ENCODE measurements at regions not wholly inside any gene's neighbourhood (a gene's known extent, or its start where the extent isn't known, plus 50 kb on each side); places are given as distances from the start of the nearest gene placed in this dataset.

DNA sequence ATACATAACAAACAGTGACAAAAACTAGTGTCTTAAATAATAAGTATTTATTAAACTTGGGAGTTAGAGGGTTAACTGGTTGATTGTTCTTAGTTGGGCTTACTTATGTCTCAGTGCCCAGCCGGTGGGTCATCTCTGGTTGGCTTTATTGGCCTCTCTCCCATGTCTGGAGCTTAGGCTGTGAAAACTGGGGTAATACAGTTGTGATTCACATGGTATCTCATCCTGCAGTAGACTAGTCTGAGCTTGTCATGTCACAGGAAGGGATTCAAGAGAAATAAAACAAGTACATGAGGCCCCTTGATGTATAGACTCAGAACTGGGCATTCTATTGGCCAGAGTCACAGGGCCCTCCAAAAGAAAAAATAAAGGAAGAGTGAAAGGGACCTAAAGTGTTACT lies 466.4 kb upstream of the SMC2 start (continued):
- TF ChIP-seq, protein P1, sequence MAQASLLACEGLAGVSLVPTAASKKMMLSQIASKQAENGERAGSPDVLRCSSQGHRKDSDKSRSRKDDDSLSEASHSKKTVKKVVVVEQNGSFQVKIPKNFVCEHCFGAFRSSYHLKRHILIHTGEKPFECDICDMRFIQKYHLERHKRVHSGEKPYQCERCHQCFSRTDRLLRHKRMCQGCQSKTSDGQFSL (CRISPR knock-in tag; IDR thresholded peaks at IDR 0.05), result no peak
- TF ChIP-seq, protein P1 (tag; IDR thresholded peaks at IDR 0.05), result no peak
- TF ChIP-seq ARNT (IDR thresholded peaks at IDR 0.05) (no peak), IRF2 (CRISPR knock-in tag; IDR thresholded peaks at IDR 0.05) (no peak), POLR2H (tag; IDR thresholded peaks at IDR 0.05; ENCODE audit: low read depth) (no peak), MYBL2 (IDR thresholded peaks at IDR 0.05; ENCODE audit: low read depth) (no peak), MYBL2 (CRISPR knock-in tag; IDR thresholded peaks at IDR 0.05; ENCODE audit: borderline replicate concordance) (no peak)
- TF ChIP-seq, protein P2, sequence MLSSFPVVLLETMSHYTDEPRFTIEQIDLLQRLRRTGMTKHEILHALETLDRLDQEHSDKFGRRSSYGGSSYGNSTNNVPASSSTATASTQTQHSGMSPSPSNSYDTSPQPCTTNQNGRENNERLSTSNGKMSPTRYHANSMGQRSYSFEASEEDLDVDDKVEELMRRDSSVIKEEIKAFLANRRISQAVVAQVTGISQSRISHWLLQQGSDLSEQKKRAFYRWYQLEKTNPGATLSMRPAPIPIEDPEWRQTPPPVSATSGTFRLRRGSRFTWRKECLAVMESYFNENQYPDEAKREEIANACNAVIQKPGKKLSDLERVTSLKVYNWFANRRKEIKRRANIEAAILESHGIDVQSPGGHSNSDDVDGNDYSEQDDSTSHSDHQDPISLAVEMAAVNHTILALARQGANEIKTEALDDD (IDR thresholded peaks at IDR 0.05), result no peak

DNA sequence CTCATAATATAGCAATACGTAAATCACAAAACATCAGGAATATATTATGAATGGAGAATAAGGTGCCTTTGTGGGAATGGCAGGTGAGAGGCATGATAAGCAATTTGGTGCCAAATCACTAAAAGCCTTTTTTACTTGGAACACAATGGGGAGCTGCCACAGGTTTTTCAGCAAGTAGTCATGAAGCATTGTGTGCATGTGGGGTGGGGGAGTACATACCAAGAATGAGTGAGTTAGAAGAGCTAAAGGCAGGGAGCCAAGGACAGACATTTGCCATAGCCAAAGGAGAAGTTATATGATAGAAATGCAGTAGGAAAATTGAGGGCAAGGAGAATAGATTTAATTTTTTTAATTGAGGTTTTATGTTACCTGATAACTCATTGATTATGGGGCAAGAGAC lies 445.0 kb upstream of the SMC2 start:
- Histone ChIP-seq H3K9ac (ENCODE audit: insufficient read depth in 1 of 2, low read depth in 2 of 2, low read length in 2 of 2) (no peak overlapping the region), H3K4me3 (no peak overlapping the region), H3K79me2 (ENCODE audit: control insufficient read depth, insufficient read depth, low read length) (no peaks in the 10 kb centered on the region), H4K20me1 (replicated peaks; ENCODE audit: control insufficient read depth, insufficient read depth, low read length) (no peaks in the 10 kb centered on the region), H3K36me3 (ENCODE audit: control insufficient read depth, insufficient read depth, low read length) (no peaks in the 10 kb centered on the region), H3K27me3 (ENCODE audit: control insufficient read depth in 2 of 2, insufficient read depth in 2 of 2, low read length in 2 of 2) (no peaks in the 10 kb centered on the region), H3K4me2 (ENCODE audit: insufficient read depth, low read length) (no peak overlapping the region), H3K9me1 (ENCODE audit: control insufficient read depth, insufficient read depth, low read length) (no peaks in the 10 kb centered on the region), H3K4me1 (replicated peaks in 1 of 2; ENCODE audit: control insufficient read depth in 2 of 2, insufficient read depth in 2 of 2, low read length in 2 of 2) (no peaks in the 10 kb centered on the region), H2AFZ (ENCODE audit: low read depth, low read length) (no peak overlapping the region), H3K9me3 (replicated peaks; ENCODE audit: control insufficient read depth, insufficient read depth, low read depth, low read length) (no peaks in the 10 kb centered on the region), H3K27ac (ENCODE audit: extremely low read depth, low read depth, low read length) (no peak overlapping the region)
- no peak for DNase-seq (ENCODE audit: extremely low read depth in 1 of 4, low spot score in 3 of 4)
- in situ Hi-C loops (cut with MboI) (no loop called here), intact Hi-C loops (cut with micrococcal nuclease) (no loop called here)
- TF ChIP-seq MEF2D (tag; conservative IDR thresholded peaks at IDR 0.05; ENCODE audit: low read depth) (no peak), ZKSCAN8 (CRISPR knock-in tag; IDR thresholded peaks at IDR 0.05) (no peak)
- TF ChIP-seq, protein P3, sequence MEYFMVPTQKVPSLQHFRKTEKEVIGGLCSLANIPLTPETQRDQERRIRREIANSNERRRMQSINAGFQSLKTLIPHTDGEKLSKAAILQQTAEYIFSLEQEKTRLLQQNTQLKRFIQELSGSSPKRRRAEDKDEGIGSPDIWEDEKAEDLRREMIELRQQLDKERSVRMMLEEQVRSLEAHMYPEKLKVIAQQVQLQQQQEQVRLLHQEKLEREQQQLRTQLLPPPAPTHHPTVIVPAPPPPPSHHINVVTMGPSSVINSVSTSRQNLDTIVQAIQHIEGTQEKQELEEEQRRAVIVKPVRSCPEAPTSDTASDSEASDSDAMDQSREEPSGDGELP (CRISPR knock-in tag; IDR thresholded peaks at IDR 0.05; ENCODE audit: borderline replicate concordance), result no peak
- no peak for FAIRE-seq
- BruUV-seq (replicated peaks), result no TSS peak
- ChIA-PET CTCF (ENCODE audit: low intra/inter-chr PET ratio) (no interaction called here), POLR2A (no interaction called here)
- no peak for ATAC-seq
- 10% methylated on average over 1 of the region's 1 CpG for WGBS (ENCODE audit: insufficient coverage, low coverage, missing lambda C conversion rate)
